ENCODE measurements at regions not wholly inside any gene's neighbourhood (a gene's known extent, or its start where the extent isn't known, plus 50 kb on each side); places are given as distances from the start of the nearest gene placed in this dataset.

- no peak for DNase-seq
These were observed 564.6 kb upstream of the DIPK2B start for GRCh38 chrX:45765281-45765680.

- DNase-seq, result no peak
These were observed 562.3 kb upstream of the DIPK2B start for GRCh38 chrX:45762699-45763647.

DNA sequence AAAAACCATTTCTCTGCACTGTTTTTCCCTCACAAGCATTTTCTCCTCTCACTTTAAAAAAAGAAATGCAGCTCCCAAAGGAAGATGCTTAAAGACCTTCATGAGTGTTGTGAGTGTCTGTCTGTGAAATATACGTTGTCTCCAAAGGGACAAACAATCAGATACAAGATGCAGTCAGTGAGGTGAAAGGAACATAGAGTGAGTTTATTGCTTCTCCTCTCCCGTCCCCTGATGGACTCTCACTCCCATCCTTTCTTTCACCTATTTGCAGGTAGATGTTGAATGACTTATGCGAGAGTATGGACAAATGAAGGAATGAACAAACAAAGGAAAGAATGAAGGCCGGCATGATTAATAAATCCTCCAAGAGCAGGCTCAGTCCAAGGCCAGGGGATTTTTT, 561.2 kb upstream of the DIPK2B start:
- DNase-seq, result no peak

- DNase-seq, result no peak
These were observed 559.6 kb upstream of the DIPK2B start for GRCh38 chrX:45760187-45760742.

GRCh38 chrX:45758738-45759397, 558.2 kb upstream of the DIPK2B start:
- no peak for DNase-seq

- no peak for DNase-seq
These were observed 557.6 kb upstream of the DIPK2B start for GRCh38 chrX:45758319-45758718.

- no peak for DNase-seq
These were observed 556.6 kb upstream of the DIPK2B start for GRCh38 chrX:45757272-45757671.

GRCh38 chrX:45756557-45756956, 555.9 kb upstream of the DIPK2B start:
- DNase-seq, result peak; percentile 2

GRCh38 chrX:45755703-45756102, 555.0 kb upstream of the DIPK2B start:
- no peak for DNase-seq

GRCh38 chrX:45751156-45751555, 550.5 kb upstream of the DIPK2B start:
- no peak for DNase-seq

DNA sequence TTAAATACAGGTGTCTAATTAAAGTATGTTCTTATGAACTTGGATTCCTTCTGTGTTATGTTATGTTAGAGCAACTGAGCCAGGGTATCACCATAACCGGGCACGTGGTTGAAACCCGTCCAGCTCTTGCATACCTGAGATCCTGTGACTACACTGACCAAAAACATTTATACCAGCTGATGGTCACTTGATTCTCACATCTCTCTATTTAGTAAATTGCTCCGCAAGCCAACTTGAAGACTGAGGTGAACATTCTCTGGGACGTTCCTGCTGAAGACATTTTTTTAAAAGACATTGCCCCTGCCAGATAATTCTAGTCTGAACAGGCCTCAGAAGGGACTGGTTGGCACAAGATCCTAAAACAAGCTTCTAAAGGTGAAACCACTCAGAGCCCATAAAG, 550.0 kb upstream of the DIPK2B start:
- DNase-seq, result no peak

DNA sequence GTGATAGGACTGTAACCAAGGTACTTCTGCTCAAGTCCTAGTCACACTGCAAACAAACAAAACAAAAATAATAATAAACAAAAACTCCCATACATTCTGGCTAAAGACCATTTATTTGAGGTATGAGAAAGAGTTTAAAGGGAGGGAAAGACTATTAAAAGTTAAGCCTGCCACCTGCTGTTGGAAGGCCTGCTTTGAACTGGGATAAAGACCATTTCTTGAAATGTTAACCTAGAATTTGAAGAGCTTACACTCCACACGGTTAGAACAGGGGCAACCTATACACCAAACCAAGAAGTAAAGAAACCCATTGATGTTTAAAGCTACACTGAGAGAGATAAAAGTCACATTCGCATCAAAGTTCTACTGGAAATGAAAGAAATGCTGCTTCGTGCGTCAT, 548.7 kb upstream of the DIPK2B start:
- DNase-seq, result no peak

DNA sequence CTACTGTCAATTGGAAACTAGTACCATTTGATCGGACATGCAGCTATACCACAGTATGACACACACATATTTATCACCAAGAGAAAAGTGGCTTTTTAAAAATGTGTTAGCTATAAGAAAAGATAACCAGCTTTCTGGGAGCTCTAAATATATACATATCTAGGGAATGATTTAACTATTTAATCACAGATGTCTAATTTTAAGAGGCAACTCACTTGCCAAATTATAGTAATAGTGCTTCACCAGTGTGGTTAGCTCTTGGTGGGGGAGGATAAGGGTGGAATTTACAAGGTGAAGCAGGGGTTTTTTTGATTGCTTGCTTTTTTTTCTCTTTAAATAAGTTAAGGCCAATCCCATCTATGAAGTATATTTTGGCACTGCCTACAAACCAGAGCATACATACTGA, 547.7 kb upstream of the DIPK2B start:
- no peak for DNase-seq

DNA sequence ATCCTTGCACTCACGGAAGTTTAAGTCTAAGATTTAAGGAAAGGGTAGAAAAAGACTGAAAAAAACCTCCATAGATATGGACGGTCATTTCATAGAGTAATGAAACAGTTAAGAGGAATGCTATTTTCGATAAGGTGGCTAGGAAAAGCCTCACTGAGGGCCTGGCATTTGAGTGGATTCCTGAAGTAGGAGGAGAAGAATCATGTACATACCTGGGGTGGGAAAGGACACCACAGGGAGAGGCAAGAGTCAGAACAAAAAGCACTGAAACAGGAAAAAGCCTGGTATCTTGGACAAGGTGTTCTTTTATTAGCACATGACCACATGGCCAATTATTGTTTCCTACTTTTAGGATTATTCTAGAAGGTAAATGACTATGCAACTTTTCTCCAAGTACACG, 547.2 kb upstream of the DIPK2B start:
- DNase-seq, result no peak

- no peak for DNase-seq
These were observed 544.8 kb upstream of the DIPK2B start for GRCh38 chrX:45745479-45745878.

GRCh38 chrX:45743906-45744625, 543.4 kb upstream of the DIPK2B start:
- no peak for DNase-seq

GRCh38 chrX:45743081-45743533, 542.4 kb upstream of the DIPK2B start:
- no peak for DNase-seq

DNA sequence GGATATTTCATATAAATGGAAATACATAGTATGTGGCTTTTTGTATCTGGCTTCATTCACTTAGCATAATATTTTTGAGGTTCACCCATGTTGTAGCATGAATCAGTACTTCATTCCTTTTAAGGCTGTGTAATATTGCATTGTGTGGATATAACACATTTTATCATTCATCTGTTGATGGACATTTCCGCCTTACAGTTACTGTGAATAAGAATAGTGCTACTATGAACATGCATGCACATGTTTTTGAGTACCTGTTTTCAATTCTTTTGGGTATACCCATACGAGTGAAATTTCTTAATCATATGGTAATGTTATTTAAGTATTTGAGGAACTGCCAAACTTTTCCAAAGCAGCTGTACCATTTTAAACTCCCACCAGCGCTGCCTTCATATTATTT, 539.6 kb upstream of the DIPK2B start:
- DNase-seq, result no peak

DNA sequence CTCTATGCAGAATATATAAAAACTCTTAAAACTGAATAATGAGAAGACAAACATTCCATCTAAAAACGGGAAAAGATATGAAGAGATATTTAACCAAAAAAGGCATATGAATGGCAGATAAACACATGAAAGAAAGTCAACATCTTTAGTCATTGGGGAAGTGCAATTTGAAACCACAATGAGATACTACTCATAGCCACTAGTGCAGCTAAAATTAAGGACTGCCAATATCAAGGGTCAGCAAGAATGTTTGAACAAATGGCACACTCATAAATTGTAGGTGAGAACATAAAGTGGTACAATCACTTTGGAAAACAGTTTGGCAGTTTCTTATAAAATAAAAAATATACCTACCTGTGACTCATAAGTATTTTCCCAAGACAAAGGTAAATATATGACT, 534.9 kb upstream of the DIPK2B start:
- DNase-seq, result no peak

- DNase-seq, result no peak
These were observed 530.8 kb upstream of the DIPK2B start for GRCh38 chrX:45731448-45731847.

- DNase-seq, result no peak
These were observed 527.1 kb upstream of the DIPK2B start for GRCh38 chrX:45727761-45728160.

DNA sequence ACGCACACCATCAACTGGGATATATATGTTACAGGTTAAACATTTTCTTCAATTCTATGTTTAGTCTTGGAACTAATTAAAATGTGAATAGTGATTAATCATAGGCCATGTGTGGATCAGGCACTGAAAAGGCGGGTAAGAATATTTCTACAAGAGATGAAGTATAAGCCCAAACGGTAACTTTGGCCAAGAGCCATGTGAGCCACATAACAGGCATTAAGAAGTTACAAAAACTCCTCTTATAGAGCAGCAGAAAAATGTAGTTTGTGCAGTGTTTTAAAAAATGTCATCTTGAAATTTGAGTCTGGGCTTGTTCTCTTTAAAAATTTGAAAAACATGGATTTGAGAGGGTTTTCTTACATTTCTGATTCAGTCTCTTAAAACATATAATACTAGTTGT, 521.8 kb upstream of the DIPK2B start:
- DNase-seq, result no peak
